ENCODE measurements at regions not wholly inside any gene's neighbourhood (a gene's known extent, or its start where the extent isn't known, plus 50 kb on each side); places are given as distances from the start of the nearest gene placed in this dataset.

DNA sequence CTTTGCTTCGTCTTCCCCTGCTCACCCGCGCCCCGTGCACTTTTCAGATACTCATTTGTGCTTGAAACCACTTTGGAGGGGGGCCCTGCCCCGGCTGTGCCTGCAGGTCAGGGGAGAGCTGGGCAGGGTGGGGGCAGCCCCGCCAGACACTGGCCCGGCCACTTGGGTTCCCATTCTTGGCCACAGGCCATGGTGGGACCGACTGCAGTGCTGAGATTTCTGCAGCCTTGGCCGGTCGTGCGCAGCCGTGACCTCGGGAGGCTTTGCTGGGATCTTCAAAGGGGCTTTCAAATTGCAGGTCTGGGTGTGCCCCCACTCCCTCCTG is 54.5 kb upstream of the TTC34 start:
- TF ChIP-seq, protein P1, sequence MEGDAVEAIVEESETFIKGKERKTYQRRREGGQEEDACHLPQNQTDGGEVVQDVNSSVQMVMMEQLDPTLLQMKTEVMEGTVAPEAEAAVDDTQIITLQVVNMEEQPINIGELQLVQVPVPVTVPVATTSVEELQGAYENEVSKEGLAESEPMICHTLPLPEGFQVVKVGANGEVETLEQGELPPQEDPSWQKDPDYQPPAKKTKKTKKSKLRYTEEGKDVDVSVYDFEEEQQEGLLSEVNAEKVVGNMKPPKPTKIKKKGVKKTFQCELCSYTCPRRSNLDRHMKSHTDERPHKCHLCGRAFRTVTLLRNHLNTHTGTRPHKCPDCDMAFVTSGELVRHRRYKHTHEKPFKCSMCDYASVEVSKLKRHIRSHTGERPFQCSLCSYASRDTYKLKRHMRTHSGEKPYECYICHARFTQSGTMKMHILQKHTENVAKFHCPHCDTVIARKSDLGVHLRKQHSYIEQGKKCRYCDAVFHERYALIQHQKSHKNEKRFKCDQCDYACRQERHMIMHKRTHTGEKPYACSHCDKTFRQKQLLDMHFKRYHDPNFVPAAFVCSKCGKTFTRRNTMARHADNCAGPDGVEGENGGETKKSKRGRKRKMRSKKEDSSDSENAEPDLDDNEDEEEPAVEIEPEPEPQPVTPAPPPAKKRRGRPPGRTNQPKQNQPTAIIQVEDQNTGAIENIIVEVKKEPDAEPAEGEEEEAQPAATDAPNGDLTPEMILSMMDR (IDR thresholded peaks at IDR 0.05), result no peak
- TF ChIP-seq POLR2A (IDR thresholded peaks at IDR 0.05), result no peak
- no peak for TF ChIP-seq POLR2AphosphoS5 (IDR thresholded peaks at IDR 0.05)

Data from breast epithelium (tissue), 3 donors.